Pons (tissue), 1 donor: ENCODE measurements at regions not wholly inside any gene's neighbourhood (a gene's known extent, or its start where the extent isn't known, plus 50 kb on each side); places are given as distances from the start of the nearest gene placed in this dataset.
"Not testable (repeated sequence)": the region's sequence is repeated elsewhere in the genome, so short reads cannot be mapped to it uniquely, and the experiment has no call there.

Source experiments
- DNase-seq: peaks from one replicate; pipeline ENCODE4 v3.0.0-alpha.2; 2016; ENCODE audit warnings: low spot score

GRCh38 chr13:87982400-87982799, 311.2 kb downstream of the SLITRK5 start:
- DNase-seq = no peak

GRCh38 chr13:87986639-87987250, 315.6 kb downstream of the SLITRK5 start:
- DNase-seq = no peak

GRCh38 chr13:87998081-87998480, 326.9 kb downstream of the SLITRK5 start:
- no peak for DNase-seq

- no peak for DNase-seq
These were observed 328.1 kb downstream of the SLITRK5 start for GRCh38 chr13:87999240-87999700.

GRCh38 chr13:87999788-88000187, 328.6 kb downstream of the SLITRK5 start:
- no peak for DNase-seq

GRCh38 chr13:88000239-88000638, 329.1 kb downstream of the SLITRK5 start:
- DNase-seq = no peak

GRCh38 chr13:88000787-88001186, 329.6 kb downstream of the SLITRK5 start:
- no peak for DNase-seq

- DNase-seq = no peak
These were observed 334.0 kb downstream of the SLITRK5 start for GRCh38 chr13:88005188-88005587.

- no peak for DNase-seq
These were observed 343.4 kb downstream of the SLITRK5 start for GRCh38 chr13:88014527-88014926.

GRCh38 chr13:88022431-88023208, 351.4 kb downstream of the SLITRK5 start:
- no peak for DNase-seq

GRCh38 chr13:88026241-88026640, 355.1 kb downstream of the SLITRK5 start:
- DNase-seq = no peak

GRCh38 chr13:88031980-88032559, 360.9 kb downstream of the SLITRK5 start:
- no peak for DNase-seq

- DNase-seq = not testable (repeated sequence)
These were observed 365.0 kb downstream of the SLITRK5 start for GRCh38 chr13:88036205-88036604.

- DNase-seq = no peak
These were observed 371.3 kb downstream of the SLITRK5 start for GRCh38 chr13:88042489-88042888.

GRCh38 chr13:88051746-88052482, 380.7 kb downstream of the SLITRK5 start:
- DNase-seq = no peak

- DNase-seq = no peak
These were observed 392.6 kb downstream of the SLITRK5 start for GRCh38 chr13:88063741-88064140.

GRCh38 chr13:88066847-88067246, 395.7 kb downstream of the SLITRK5 start:
- no peak for DNase-seq

GRCh38 chr13:88068316-88068715, 397.1 kb downstream of the SLITRK5 start:
- no peak for DNase-seq

- DNase-seq = no peak
These were observed 397.8 kb downstream of the SLITRK5 start for GRCh38 chr13:88068975-88069374.

- DNase-seq = no peak
These were observed 400.2 kb downstream of the SLITRK5 start for GRCh38 chr13:88071371-88071770.

- no peak for DNase-seq
These were observed 403.8 kb downstream of the SLITRK5 start for GRCh38 chr13:88074794-88075510.

- DNase-seq = no peak
These were observed 413.9 kb downstream of the SLITRK5 start for GRCh38 chr13:88085036-88085435.
